ENCODE measurements at regions not wholly inside any gene's neighbourhood (a gene's known extent, or its start where the extent isn't known, plus 50 kb on each side); places are given as distances from the start of the nearest gene placed in this dataset.

DNA sequence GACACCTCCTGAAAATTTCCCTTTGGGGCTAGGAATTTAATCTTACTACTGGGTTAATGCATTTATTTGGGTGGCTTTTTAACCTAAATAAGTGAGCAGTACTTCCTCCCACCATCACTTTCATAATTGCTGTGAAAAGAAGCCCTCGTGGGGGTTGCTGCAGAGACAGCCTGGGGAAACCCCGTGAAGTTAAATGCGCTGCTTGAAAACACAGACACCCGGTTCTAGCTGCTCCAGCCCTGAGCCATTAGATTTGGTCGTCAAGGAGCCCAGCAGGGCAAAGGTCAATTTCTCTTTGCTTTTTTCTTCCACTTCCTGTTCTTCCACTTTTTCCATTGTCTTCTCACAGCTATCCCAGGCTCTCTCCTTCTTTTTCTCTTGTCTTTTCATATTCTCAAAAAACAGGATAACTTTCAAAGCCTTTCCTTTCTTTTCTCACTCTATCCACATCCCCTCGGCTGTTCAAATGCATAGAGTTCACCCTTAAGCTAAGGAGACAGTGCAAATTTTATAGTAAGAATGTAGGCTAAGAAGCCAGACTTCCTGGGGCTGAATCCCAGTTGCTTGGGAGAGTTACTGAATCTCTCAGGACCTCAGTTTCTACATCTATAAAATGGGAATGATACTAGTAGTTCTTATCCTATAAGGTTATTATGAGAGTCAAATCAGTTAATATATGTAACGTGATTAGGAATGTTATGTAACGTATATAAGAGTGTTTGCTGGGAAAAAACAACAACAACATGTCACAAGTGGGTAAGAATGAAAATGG lies 91.5 kb upstream of the ZNF827 start:
- H2AFZ ChIP-seq (ENCODE audit: low read length, unreplicated experiment), result peak overlapping the region; percentile 32
- peaks cover 6% of the 10 kb centered on the region; the same call in 1 of the 2 replicates for H3K27me3 ChIP-seq (ENCODE audit: insufficient read depth, low read length)
- H3K79me2 ChIP-seq (ENCODE audit: control insufficient read depth, insufficient read depth, low read length, unreplicated experiment), result no peaks in the 10 kb centered on the region
- H3K36me3 ChIP-seq (ENCODE audit: insufficient read depth, low read length), result no peaks in the 10 kb centered on the region
- H3K4me3 ChIP-seq (ENCODE audit: low read depth, low read length), result no peak overlapping the region
- H3K4me1 ChIP-seq (ENCODE audit: control insufficient read depth, insufficient read depth, low read length, unreplicated experiment), result peaks cover 7% of the 10 kb centered on the region
- no peak overlapping the region for H3K27ac ChIP-seq (ENCODE audit: low read depth, low read length)

DNA sequence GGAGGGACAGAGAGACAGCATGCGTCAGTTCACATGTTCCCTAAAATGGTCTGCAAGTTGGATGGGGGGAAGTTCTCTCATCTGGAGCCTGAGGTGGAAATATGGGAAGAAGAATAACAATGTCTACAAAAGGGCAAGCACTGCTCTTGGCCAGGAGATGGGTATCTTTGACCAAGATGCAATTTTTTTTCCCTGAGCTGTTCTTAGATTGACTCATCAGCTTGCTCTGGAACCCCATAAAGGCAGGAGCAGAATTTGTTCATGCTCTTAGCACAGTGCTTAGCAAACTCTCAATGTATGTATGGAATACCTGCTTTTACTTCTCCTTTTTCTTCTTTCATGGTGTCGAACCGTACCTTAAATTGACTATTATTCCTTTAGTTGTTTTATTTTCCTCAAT lies 90.5 kb upstream of the ZNF827 start:
- H3K4me1 ChIP-seq (ENCODE audit: control insufficient read depth, insufficient read depth, low read length, unreplicated experiment), result peaks cover 7% of the 10 kb centered on the region
- H3K36me3 ChIP-seq (ENCODE audit: insufficient read depth, low read length), result no peaks in the 10 kb centered on the region
- no peak overlapping the region for H3K27ac ChIP-seq (ENCODE audit: low read depth, low read length)
- peaks cover 7% of the 10 kb centered on the region; the same call in 1 of the 2 replicates for H3K27me3 ChIP-seq (ENCODE audit: insufficient read depth, low read length)
- no peaks in the 10 kb centered on the region for H3K79me2 ChIP-seq (ENCODE audit: control insufficient read depth, insufficient read depth, low read length, unreplicated experiment)
- H3K4me3 ChIP-seq (ENCODE audit: low read depth, low read length), result no peak overlapping the region
- H2AFZ ChIP-seq (ENCODE audit: low read length, unreplicated experiment), result no peak overlapping the region

DNA sequence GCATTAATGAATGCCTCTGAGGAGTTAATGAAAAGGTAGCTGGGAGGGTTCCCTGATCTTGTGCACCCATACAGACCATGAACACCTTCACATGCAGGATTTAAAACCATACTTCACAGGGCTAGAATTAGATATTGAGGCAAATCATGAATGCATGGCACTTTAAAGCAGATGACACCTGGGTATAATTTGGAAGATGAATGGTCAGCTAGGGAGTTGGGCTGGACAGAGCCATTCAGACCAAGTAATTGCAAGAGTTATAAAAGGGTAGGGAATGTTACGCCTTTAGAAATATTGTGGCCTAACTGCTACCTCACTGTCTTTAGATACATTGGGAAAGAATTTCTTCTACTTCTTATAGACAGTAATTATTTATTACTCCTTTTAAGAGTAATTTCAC lies 89.1 kb upstream of the ZNF827 start:
- Histone ChIP-seq H3K79me2 (ENCODE audit: control insufficient read depth, insufficient read depth, low read length, unreplicated experiment) (no peaks in the 10 kb centered on the region), H3K4me1 (ENCODE audit: control insufficient read depth, insufficient read depth, low read length, unreplicated experiment) (peaks cover 7% of the 10 kb centered on the region), H3K4me3 (ENCODE audit: low read depth, low read length) (no peak overlapping the region), H3K36me3 (ENCODE audit: insufficient read depth, low read length) (no peaks in the 10 kb centered on the region), H3K27ac (ENCODE audit: low read depth, low read length) (no peak overlapping the region), H2AFZ (ENCODE audit: low read length, unreplicated experiment) (no peak overlapping the region), H3K27me3 (ENCODE audit: insufficient read depth, low read length) (peaks cover 7% of the 10 kb centered on the region; the same call in 1 of the 2 replicates)

DNA sequence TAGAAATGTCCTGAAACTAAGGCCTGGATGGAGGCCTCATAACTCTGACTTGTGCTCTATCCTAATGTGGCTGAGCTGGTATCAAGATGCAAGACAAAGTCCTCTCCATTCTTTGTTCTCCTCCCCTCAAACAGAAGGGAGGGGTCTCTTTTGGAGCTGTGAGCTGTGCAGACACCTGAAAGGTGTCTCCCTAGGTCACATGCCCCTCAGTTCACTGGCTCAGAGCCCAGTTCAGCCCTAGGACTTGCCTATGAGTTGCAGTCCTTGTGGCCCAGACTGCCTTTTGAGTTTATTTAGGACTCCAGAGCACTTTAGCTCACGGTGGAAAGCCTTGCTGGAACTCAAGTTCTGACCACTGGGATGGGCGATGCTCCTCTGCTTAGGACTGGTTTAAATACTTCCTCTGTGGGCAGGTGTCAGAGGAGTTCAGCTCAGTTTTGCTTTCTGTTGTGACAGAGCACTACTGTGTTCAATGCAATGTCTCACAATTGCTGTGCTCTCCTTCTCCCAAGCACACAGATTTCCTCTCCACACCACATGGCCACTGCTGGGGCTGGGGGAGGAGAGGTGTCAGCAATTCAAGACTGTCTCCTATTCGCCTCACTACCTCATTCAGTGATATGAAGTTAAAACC lies 84.8 kb upstream of the ZNF827 start:
- no peak overlapping the region for H3K4me3 ChIP-seq (ENCODE audit: low read depth, low read length)

DNA sequence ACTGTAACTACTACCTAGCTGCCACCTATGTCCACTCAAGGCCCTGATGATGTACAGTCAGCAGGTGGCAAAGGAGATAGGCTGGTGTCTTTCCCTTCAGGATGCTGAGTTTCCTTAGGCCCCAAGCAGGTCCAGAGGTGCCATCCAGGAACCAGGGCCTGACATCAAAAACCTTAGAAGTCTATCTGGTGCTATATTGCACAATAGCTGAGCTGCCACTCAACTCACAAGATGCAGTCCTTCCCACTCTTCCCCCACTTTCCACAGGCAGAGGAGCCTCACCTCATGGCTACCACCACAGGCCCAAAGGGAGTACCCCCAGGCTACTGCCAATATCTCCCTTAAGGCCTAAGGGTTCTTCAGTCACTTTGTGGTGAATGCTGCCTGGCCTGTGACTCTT lies 83.9 kb upstream of the ZNF827 start:
- Histone ChIP-seq H3K4me1 (ENCODE audit: control insufficient read depth, insufficient read depth, low read length, unreplicated experiment) (no peaks in the 10 kb centered on the region), H3K36me3 (ENCODE audit: insufficient read depth, low read length) (no peaks in the 10 kb centered on the region), H3K27me3 (ENCODE audit: insufficient read depth, low read length) (peaks cover 25% of the 10 kb centered on the region), H2AFZ (ENCODE audit: low read length, unreplicated experiment) (no peak overlapping the region), H3K27ac (ENCODE audit: low read depth, low read length) (no peak overlapping the region), H3K4me3 (ENCODE audit: low read depth, low read length) (no peak overlapping the region), H3K79me2 (ENCODE audit: control insufficient read depth, insufficient read depth, low read length, unreplicated experiment) (no peaks in the 10 kb centered on the region)

More for the DNA sequence above, 84.8 kb upstream of the ZNF827 start:
- Histone ChIP-seq H3K79me2 (ENCODE audit: control insufficient read depth, insufficient read depth, low read length, unreplicated experiment) (no peaks in the 10 kb centered on the region), H3K36me3 (ENCODE audit: insufficient read depth, low read length) (no peaks in the 10 kb centered on the region), H3K27me3 (ENCODE audit: insufficient read depth, low read length) (peaks cover 20% of the 10 kb centered on the region; the same call in 1 of the 2 replicates), H3K4me1 (ENCODE audit: control insufficient read depth, insufficient read depth, low read length, unreplicated experiment) (no peaks in the 10 kb centered on the region), H3K27ac (ENCODE audit: low read depth, low read length) (no peak overlapping the region), H2AFZ (ENCODE audit: low read length, unreplicated experiment) (no peak overlapping the region)

DNA sequence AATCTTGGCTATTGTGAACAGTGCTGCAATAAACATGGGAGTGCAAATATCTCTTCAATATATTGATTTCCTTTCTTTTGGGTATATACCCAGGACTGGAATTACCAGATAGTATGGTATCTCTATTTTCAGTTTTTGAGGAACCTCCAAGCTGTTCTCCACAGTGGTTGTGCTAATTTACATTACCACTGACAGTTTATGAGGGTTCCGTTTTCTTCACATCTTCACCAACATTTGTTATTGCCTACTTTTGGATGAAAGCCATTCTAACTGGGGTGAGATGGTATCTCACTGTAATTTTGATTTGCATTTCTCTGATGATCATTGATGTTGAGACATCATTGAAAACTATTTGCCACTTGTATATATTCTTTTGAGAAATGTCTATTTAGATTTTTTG lies 79.6 kb upstream of the ZNF827 start:
- Histone ChIP-seq H3K4me3 (ENCODE audit: low read depth, low read length) (no peak overlapping the region), H3K4me1 (ENCODE audit: control insufficient read depth, insufficient read depth, low read length, unreplicated experiment) (no peaks in the 10 kb centered on the region), H3K27me3 (ENCODE audit: insufficient read depth, low read length) (peaks cover 23% of the 10 kb centered on the region), H3K79me2 (ENCODE audit: control insufficient read depth, insufficient read depth, low read length, unreplicated experiment) (no peaks in the 10 kb centered on the region), H3K27ac (ENCODE audit: low read depth, low read length) (no peak overlapping the region), H2AFZ (ENCODE audit: low read length, unreplicated experiment) (no peak overlapping the region), H3K36me3 (ENCODE audit: insufficient read depth, low read length) (no peaks in the 10 kb centered on the region)

DNA sequence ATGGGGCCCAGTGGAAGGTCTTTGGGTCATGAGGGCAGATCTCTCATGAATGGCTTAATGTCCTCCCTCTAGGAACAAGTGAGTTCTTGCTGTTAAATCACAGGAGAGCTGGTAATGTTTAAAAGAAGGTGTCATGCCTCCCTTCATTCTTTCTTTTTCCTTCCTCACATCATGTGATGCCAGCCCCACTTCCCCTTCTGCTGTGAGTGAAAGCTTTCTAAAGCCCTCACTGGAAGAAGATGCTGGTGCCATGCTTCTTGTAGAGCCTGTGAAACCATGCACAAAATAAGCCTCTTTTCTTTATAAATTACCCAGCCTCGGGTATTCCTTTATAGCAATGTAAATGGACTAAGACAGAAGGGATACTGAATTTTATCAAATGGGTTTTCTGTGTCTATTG lies 66.1 kb upstream of the ZNF827 start:
- Histone ChIP-seq H3K4me3 (ENCODE audit: low read depth, low read length) (no peak overlapping the region), H3K27me3 (ENCODE audit: insufficient read depth, low read length) (no peaks in the 10 kb centered on the region), H3K27ac (ENCODE audit: low read depth, low read length) (no peak overlapping the region), H3K36me3 (ENCODE audit: insufficient read depth, low read length) (no peaks in the 10 kb centered on the region), H3K79me2 (ENCODE audit: control insufficient read depth, insufficient read depth, low read length, unreplicated experiment) (no peaks in the 10 kb centered on the region), H2AFZ (ENCODE audit: low read length, unreplicated experiment) (no peak overlapping the region), H3K4me1 (ENCODE audit: control insufficient read depth, insufficient read depth, low read length, unreplicated experiment) (no peaks in the 10 kb centered on the region)

DNA sequence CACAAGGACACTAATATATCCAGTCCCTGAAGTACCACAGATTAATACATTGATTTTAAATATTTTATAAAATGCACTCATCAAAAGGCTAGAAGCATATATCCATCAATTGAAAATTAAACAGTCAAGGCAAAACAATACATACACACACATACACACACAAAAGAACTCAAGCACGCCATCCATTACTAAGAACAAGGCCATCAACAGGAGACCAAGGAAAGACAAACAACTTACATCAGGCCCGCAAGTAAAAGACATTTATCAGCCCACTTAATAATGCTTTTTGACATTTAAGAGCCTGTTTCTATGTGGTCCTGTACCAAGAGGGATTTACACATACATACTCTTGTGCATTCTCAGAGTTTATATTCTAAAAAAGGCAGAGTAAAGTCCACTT lies 50.0 kb upstream of the ZNF827 start:
- Histone ChIP-seq H3K27ac (ENCODE audit: low read depth, low read length) (no peak overlapping the region), H3K4me3 (ENCODE audit: low read depth, low read length) (no peak overlapping the region), H3K27me3 (ENCODE audit: insufficient read depth, low read length) (peaks cover 7% of the 10 kb centered on the region; the same call in 1 of the 2 replicates), H3K79me2 (ENCODE audit: control insufficient read depth, insufficient read depth, low read length, unreplicated experiment) (no peaks in the 10 kb centered on the region), H3K36me3 (ENCODE audit: insufficient read depth, low read length) (no peaks in the 10 kb centered on the region), H3K4me1 (ENCODE audit: control insufficient read depth, insufficient read depth, low read length, unreplicated experiment) (no peaks in the 10 kb centered on the region), H2AFZ (ENCODE audit: low read length, unreplicated experiment) (no peak overlapping the region)

All from ACC112 (cell line).